ENCODE measurements at regions not wholly inside any gene's neighbourhood (a gene's known extent, or its start where the extent isn't known, plus 50 kb on each side); places are given as distances from the start of the nearest gene placed in this dataset.

DNA sequence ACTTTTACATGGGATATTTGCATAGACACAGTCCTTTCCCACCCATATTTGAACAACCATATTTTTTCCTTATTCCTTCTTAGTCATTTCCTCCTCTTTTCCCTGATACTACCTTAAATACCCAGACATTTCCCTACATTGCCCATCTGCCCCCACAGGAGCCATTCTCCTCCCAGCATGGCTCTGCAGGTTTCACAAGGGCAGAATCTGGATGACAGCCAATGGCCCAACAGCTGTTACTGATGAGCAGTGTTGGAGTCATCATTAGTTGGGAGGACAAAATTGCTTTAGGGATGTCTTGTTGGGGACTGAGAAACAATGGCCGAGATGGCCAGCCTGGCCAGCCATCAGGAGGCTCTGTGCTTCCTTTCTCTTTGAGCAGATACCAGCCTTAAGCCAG lies 209.5 kb downstream of the KLF5 start:
- no peak for DNase-seq

DNA sequence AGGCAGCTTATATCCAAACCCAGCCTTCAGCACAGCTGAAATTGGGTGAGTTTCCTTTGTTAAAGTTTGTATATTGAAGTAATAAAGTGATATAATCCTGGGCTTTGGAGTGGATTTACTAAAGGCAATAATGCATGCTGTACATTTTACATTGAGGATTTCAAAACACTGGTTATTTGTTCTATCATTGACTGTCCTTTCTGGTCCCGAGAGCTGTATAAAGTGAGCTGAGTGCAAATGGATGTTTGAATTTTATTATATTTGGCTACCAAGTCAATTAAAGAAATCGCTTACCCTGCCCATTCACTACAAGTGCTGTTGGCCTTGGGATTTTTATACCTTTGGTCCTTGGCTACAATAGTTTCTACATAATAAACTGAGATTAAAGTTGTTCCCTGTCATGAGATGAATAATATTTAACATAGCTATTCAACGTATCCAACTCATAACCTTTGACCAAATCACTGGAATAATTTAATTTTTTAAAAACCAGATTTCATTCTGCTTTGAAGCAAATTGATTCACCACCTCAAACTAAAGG lies 207.9 kb downstream of the KLF5 start:
- no peak for DNase-seq

DNA sequence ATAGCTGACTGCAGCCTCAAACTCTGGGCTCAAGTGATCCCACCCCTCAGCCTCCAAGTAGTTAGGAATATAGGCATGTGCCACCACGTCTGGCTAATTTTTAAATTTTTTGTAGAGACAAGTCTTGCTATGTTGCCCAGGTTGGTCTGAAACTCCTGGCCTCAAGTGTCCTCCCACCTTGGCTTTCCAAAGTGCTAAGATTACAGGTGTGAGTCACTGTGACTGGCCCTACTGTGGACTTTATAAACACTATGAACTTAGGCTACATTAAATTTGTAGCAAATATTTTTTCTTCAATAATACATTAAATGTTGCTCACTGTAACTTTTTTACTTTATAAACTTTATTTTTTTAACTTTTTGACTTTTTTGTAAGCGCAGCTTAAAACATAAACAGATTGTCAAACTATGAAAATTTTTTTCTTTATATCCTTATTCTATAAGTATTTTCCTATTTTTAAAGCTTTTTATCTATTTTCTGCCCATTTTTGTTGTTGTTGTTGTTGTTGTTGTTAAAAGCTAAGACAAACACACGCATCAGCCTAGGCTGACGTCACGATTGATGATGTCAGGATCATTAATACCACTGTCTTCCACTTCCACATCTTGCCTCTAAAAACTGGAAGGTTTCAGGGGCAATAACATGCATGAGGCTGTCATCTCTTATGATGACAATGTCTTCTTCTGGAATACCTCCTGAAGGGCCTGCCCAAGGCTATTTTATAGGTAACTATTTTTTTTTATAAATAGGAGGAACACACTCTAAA lies 204.2 kb downstream of the KLF5 start:
- no peak for DNase-seq

DNA sequence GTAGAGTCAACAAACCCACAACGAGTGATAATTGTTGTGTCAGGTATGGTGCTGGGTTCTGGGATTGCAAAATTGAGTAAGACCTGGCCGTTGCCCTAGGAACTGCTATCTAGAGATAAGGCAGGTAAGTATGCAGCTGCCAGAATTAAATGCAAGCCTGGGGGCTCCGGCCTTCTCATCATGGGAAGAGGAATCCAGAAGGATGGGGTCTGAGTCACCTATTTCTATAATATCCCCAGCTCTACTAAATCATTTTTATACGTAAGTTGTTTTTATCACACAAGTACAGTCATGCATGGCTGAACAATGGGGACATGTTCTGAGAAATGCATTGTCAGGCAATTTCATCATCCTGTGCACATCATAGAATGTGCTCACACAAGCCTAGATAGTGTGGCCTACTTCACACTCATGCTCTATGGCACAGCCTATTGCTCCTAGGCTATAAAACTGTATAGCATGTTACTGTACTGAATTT lies 203.0 kb downstream of the KLF5 start:
- no peak for DNase-seq

DNA sequence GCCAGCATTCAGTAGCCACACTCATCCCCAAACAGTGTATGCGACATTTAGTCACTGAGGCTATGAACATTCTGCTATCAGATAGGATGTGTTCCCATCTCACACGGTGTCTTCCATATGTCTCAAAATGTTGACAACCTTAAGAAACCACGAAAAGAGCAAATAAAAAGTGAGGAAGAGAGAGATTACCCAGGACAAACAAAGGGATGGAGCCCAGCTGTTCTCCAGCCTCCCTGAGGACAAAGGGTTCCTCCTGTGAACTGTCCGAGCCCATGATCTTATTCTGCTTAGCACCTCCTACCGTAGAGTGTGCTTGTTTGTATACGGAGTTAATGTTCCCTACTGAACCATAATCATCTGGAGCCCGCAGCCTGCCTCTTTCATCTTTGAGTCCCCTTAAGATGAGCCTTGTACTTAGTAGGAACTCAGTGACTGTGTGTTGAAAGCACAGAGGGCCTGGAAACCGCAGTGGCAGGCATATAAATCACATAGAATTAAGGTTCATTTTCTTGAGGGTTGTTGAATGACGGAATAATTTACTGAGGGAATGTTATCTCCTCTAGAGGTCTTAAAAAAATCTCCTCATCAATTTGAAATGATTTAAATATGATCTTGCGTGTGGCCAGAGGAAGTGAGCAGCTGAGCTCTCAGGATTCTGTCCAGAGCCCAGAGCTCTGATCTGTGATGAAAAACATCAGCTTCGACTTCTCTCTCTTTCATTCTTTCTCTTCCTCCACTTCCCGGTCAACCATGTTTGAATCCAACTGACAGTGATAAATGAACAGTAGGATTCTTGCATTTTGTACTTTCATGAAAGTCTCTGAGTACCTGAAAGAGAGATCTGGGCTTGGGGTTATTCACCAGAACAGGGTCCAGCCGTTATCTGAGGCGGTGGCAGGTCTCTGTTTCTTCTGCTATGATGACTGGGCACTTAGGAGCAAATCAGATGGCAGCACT lies 200.5 kb downstream of the KLF5 start:
- peak; percentile 37 for DNase-seq

DNA sequence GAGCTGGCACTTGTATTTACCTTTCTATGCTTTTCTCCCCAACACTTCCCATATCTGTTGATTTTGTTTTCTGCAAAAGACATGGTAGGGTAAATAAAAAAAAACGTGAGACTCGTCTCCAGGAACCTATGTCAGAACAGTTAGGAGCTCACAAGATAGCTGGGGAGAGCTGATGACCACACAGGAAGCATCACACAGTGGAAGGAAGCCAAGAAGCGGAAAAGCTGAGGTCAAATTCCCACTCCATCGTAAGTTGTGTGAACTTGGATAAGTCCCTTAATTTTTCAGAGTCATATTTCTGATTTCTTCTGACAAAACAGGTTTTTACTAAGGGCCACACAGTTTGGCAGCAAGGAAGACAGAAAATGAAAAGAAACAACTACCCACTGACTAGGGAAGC lies 199.6 kb downstream of the KLF5 start:
- DNase-seq: no peak

DNA sequence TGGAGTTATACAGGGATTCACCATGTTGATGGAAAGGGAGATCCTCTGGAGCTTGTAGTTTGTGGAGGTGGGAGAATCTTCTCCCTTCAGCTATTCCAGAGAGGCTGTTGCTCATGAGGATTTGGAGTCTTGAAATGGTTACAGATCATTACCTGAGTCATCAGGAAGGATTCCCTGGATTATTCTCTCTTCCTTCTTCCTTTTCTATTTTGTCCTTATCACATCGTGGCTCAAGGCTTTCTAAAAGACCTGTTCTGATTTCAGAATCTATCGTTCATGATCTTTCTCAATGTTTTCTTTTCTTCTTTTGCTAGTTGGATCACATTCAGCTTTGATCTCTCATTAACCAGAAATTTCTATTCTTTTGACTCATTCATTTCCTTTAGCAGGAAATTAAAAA lies 196.0 kb downstream of the KLF5 start:
- no peak for DNase-seq

DNA sequence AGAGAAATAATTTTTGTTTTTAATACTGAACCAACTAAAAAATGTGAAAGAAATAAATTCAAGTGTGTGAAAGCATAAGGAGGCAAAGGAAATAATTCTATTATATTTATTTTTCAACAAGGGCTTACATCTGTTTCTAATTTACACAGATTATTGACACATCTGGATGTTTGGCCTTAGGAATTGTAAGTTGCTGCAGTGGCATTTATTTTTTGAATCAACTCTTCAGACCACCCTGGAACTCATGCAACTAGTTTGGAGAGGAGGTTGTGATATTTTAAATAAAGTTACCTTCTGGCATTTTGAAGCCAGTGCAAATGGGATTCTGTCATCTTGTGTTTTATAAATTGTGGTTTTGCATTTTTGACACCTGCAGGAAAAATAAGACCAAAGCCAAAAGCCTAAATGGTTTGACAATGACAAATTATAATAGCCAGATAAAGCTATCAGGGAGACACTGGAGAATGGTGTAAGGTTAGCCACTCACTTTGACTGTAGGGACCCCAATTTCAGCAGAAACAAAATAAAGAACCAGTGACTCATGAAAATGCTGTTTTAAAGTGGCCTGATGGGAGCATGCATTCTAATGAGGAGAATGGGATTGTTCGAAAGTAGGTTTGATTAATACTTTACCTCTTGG lies 192.9 kb downstream of the KLF5 start:
- DNase-seq: no peak

DNA sequence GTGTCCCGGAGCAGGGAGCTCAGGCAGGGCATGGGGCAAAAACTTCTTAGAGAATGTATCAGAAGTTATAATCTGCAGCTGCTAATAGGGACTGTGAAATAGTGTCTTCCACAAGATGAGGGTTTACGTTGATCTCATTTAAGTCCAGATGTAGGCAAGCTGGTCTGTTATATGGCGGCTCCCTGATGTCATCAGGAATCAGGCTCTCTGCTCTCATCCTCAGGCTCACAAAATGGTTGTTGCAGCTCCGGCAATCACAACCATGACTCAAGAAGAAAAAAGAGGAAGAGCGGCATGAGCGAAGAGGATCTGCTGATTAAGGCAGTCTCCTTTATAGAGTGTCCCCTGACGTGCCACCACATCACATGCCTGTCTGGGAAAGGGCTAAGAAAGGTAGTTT lies 191.3 kb downstream of the KLF5 start:
- no peak for DNase-seq

DNA sequence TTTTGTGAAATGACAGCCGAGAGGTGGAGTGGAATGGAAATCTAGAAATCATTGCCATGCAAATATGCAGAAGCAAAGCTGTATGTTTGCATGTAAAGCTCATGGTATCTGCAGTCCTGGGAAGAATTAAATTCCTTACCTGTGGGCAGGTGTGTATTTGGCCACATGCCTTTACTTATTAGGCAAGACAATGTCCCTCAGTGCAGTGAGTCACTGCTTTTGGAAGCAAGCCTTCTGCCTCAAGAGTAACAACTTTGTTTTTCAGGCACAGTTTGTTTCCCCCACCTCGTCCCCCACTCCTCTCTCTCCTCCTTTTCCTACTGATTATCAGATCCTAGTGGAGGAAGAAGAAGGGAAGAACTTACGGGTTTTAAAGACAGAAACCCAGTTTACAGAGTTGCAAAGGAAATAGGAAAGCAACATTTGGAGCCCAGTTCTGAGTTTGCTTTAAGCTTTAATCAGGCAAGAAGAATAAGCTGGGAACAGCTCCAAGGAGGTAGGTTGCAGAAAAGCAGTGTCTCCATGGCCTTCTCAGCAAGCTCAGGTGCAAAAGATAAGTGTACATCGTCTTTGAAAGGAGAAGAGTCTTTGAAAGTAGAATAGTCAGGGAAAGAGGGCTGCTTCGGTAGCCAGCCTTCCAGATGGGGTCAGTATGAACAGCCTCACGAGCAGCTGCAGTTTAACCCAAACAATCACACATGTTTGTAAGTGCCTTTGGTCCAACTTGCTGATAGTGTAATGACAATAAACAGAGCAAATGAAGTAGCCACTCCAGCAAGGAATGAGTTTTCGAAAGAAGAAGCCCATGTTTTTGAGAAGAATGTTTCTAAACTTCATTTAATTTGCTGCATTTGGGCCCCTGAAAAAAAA lies 190.1 kb downstream of the KLF5 start:
- no peak for DNase-seq

DNA sequence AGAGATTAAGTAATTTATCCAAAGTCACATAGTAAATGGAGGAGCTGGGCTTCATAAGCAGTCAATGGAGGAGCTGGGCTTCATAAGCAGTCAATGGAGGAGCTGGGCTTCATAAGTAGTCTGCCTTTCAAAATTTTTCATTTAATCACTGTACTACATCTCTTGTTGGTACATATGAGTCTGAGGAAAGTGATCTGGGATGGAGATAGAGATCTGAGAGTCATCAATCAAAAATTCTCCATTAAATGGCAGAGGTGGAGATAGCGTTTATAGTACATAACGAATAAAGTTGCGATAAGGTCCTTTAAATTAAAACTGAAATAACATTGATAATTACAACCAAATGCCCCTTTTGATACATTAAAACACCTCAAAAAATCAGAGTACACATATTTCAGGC lies 189.3 kb downstream of the KLF5 start:
- DNase-seq: no peak

DNA sequence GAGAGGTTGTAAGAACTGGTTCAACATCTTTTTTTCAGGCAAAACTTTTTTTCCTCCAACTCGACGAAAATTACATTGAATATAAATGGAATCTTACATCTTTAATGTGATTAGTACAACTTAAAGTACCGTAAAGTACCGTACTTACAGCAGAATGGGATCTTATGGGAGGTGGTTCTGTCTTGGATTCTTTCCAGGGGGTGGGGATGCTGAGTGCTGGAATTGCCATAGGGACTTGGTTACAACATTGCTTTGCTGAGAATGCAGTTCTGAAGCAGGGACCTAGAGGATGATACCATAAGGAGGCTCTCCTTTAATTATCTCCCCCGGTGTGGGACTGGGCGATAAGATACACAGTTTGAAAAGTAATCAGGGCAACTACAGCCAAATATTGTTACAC lies 186.4 kb downstream of the KLF5 start:
- DNase-seq: no peak

DNA sequence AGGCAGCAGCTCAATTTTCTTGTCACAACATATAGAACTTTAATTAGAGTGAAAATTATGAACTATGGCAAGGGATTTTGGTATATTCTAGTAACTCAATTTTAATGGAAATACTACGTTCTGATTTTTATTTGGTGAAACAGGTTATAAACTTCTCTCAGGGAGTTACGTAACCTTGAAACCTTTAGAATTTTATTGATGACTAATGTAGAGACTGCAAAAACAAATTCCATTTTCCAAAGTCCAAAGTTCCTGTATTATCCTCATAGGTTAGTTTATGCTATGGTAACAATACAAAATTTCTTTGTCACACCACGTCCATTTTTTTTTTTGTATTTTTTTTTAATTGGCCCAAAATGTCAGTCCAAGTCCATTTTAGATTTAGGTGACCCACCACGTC lies 185.7 kb downstream of the KLF5 start:
- DNase-seq: no peak

DNA sequence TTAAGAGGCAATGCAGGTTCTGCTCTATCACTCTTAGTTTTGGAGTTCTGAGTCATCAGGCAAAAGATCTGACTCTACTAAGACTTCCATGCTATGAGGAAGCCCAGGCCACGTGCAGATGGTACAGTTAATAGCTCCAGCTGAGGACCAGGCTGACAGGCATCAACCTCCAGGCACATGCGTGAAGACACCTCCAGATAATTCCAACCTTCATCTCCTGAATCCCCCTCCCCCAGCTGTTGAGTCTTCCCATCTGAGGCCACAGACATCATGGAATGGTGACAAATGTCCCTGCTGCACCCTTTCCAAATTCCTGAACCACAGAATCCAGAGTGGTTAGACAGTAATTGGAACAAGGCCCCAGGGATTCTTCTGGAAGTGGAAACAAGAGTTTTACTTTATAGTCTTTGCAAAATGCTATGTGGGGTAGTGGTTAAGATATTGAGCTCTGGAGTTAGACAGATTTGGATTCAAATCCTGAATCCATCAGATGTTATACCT lies 183.8 kb downstream of the KLF5 start:
- DNase-seq: no peak

DNA sequence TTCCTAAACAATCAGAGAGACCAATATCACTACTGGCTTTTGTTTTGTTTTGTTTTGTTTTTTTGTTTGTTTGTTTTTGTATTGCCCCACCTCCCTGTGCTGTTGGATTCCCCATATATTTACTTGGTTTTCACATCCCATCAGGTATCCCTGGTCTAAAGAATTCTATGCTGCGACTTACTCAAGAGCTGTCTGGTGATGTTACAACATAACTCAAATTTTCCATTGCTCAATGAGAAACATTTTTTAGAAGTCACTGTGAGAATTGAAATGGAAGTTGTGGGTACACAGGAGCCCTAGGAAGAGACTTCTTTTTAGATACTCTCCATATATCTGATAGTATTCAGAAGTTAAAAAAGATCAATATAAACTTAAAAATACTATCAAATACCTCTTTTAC lies 181.4 kb downstream of the KLF5 start:
- DNase-seq: no peak

DNA sequence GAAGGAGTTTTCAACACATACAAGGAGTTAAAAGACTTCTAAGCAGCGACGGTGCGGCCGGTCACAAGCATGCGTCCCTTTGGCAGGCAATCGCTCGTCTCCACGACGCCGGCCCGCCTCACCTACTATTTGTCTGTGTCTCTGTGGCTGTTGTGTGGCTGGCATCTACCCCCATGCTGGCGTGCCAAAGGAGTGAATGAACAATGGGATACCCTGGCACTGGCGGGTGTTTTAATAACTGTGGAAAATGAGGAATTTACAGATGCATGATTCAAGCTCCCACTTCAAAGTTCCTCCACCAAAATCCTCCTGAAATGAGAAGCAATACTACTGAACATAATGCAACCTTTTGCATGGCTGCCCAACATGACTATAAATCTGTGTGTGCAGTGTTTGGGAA lies 176.6 kb downstream of the KLF5 start:
- no peak for DNase-seq

DNA sequence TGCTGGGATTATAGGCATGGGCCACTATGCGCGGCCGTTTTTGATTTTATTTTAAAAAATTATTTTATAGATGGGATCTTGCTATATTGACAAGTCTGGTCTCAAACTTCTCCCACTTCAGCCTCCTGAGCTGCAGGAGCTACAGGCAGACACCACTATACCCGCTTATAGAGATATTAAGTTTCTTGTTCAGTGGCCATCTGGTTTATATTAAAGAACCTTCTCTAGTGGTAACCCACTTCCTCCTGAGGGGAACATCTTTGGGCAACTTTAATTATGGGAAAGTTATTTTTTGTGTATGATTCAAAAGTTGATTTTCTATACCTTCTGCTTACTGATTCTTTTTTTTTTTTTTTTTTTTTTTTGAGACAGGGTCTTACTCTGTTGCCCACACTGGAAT lies 172.7 kb downstream of the KLF5 start:
- DNase-seq: no peak

DNA sequence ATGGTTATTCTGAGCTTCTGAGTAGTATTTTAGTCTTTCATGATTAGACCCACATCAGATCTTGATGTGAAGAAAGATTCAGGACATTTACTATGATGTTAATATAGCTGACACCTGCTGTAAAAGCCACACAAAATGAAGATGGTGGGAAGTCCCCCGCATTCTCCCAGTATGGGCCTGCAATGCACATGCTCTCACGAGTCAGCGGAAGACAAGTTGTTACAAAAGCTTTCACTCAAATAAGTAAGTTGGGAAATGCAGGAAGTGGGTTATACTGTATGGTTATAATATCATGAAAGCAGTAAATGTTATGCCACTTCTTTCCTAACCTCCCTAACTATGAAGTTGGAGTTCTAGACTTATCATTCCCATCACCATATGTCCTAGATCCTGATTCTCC lies 171.9 kb downstream of the KLF5 start:
- DNase-seq: no peak

DNA sequence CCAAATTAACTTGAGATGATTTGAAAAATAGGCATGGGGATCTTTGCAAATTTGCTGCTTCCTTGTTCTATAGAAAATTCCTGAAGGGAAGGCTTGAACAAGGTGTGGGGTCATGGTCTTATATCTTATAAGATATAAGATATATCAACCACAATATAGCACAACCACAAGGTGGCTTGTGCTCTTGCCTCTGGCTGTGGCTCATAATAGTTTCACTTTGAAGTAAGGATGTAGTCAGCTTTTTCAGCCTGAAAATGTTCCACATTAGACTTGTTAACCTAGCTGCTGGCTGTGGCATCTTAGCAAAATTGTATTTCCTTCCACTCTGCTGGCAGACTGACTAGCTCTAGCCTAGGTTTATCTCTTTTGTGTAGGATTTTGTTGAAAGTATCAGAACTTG lies 169.7 kb downstream of the KLF5 start:
- no peak for DNase-seq

DNA sequence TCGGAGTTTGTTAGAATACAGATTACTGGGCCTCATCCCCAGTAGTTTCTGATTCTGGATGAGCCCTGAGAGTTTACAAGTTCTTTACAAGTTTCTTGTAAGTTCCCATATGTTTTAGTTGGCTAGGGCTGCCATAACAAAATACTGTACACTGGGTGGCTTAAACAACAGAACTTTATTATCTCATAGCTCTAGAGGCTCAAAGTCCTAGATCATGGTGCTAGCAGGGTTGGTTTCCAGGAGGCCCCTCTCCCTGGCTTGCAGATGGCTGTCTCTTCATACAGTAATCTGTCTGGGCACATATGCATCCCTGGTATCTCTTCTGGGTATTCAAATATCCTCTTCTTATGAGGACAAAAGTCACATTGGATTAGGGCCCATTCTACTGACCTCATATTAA lies 167.2 kb downstream of the KLF5 start:
- no peak for DNase-seq

DNA sequence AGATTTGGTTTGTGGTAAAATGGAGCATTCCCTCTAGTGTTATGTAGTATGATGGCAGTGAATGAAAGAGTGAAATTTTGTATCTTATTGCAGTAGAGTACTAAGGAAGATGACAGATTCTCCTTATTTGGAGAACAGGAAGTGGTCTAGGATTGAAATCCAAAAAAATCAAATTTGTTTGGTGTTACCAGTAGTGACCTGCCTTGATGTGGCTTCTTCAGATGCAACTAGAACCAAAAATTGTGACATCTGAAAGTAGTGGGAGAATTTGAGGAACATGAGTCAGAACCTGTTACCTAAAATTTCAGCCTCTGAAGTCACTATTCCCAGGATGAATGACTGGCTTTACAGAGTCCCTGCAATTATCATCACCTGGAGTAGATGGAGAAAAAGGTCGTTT lies 165.9 kb downstream of the KLF5 start:
- DNase-seq: no peak

DNA sequence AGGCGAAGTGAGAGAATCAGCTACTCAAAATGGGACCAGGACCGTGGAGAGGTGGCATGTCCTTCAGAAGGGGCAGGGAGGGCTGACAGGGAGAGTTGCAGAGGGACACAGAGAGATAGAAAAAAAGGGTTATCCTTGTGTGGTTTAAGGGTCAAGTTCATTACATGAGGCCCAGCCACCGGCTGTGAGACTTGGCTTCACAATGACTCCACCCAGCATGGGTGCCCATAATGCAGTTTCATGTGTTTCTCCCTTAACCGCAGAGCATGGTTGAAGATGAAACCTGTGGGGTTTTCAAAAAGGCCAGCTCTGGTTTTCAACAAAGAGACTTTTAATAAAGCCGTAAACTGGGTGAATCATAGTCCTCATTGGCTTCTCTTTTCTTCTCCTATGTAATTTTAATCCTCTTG lies 164.6 kb downstream of the KLF5 start:
- DNase-seq: no peak
